ENCODE measurements at regions not wholly inside any gene's neighbourhood (a gene's known extent, or its start where the extent isn't known, plus 50 kb on each side); places are given as distances from the start of the nearest gene placed in this dataset.

DNA sequence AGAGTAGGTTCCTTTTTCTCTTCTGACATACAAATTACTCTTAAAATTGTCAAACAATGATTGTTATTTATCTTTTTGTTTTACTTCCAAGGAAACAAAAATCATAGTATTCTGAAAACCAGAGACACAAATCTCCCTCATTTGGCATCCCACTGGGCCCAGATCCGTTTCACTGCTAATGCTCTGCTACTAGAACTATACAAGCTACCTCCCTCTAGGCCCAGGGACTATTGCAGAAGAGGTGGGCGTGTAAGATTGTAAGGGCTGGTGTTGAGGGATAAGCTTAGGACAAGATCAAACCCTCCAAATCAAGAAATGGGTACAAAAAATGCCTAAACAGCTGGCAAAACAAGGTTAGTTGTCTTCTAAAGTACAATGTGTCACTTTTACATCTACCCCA, 928.9 kb upstream of the CDH10 start:
- TF ChIP-seq, protein P1, sequence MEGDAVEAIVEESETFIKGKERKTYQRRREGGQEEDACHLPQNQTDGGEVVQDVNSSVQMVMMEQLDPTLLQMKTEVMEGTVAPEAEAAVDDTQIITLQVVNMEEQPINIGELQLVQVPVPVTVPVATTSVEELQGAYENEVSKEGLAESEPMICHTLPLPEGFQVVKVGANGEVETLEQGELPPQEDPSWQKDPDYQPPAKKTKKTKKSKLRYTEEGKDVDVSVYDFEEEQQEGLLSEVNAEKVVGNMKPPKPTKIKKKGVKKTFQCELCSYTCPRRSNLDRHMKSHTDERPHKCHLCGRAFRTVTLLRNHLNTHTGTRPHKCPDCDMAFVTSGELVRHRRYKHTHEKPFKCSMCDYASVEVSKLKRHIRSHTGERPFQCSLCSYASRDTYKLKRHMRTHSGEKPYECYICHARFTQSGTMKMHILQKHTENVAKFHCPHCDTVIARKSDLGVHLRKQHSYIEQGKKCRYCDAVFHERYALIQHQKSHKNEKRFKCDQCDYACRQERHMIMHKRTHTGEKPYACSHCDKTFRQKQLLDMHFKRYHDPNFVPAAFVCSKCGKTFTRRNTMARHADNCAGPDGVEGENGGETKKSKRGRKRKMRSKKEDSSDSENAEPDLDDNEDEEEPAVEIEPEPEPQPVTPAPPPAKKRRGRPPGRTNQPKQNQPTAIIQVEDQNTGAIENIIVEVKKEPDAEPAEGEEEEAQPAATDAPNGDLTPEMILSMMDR (IDR thresholded peaks at IDR 0.05; ENCODE audit: borderline replicate concordance), result no peak
- intact Hi-C loops (cut with micrococcal nuclease), result no loop called here

DNA sequence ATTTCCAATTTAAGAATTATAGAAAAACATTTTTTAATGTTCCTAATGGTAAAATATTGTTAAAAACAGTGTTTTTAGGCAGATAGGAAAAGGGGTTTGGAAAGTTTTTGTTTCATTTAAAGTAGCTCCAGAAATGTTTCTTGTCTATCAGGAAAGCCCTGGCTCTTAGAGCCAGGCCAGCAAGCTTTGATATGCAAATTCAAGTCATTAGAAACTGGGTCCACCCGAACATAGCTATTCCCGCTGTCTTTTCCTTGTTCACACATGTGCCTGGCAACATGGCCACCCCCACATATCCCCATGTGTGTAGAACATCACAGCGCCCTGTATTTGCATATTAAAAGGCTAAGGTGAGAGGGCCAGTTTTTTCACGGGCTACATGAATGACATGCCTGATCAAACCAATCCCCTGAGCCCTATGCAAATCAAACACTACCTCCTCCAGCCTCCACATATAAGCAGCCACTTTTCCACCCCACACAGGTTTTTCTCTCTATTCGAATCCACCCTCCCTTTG, 925.3 kb upstream of the CDH10 start:
- Histone ChIP-seq H3K27me3 (ENCODE audit: low read depth) (no peaks in the 10 kb centered on the region), H3K9me3 (replicated peaks) (peaks cover 14% of the 10 kb centered on the region), H3K36me3 (no peaks in the 10 kb centered on the region), H3K27ac (replicated peaks) (no peak overlapping the region), H3K4me1 (no peaks in the 10 kb centered on the region), H3K4me3 (no peak overlapping the region)
- DNase-seq, result no peak
- TF ChIP-seq, protein P1 (IDR thresholded peaks at IDR 0.05; ENCODE audit: borderline replicate concordance), result no peak
- intact Hi-C loops (cut with micrococcal nuclease), result no loop called here

More for the DNA sequence above, 928.9 kb upstream of the CDH10 start:
- DNase-seq, result no peak
- Histone ChIP-seq H3K27me3 (ENCODE audit: low read depth) (no peaks in the 10 kb centered on the region), H3K27ac (replicated peaks) (no peak overlapping the region), H3K4me1 (no peaks in the 10 kb centered on the region), H3K36me3 (no peaks in the 10 kb centered on the region), H3K4me3 (no peak overlapping the region), H3K9me3 (replicated peaks) (peaks cover 9% of the 10 kb centered on the region)

- H3K4me3 ChIP-seq, result no peak overlapping the region
- TF ChIP-seq, protein P1 (IDR thresholded peaks at IDR 0.05; ENCODE audit: borderline replicate concordance), result no peak
- intact Hi-C loops (cut with micrococcal nuclease), result no loop called here
- H3K4me1 ChIP-seq, result no peaks in the 10 kb centered on the region
- H3K9me3 ChIP-seq (replicated peaks), result peaks cover 14% of the 10 kb centered on the region
- no peaks in the 10 kb centered on the region for H3K27me3 ChIP-seq (ENCODE audit: low read depth)
- H3K36me3 ChIP-seq, result no peaks in the 10 kb centered on the region
- DNase-seq, result no peak
- H3K27ac ChIP-seq (replicated peaks), result no peak overlapping the region
Measured at GRCh38 chr5:25568989-25569625, 924.3 kb upstream of the CDH10 start.

DNA sequence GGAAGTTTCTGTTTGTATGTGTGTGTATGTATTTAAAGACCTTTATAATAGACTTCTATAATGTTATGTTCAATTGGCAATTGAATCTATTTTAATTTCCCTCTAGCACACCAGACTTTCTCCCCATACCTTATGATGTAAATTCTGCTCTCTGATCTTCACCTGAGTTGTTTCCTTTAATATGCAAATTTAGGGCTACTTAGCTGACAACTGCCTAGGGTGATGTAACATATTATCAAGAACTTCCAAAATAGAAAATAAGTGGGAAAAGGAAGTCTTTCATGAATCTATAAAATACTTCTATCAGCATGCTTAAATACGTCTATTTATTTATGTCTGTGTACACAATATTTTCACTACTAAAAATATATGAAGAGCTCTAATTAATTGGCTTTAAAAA, 923.5 kb upstream of the CDH10 start:
- intact Hi-C loops (cut with micrococcal nuclease), result no loop called here

DNA sequence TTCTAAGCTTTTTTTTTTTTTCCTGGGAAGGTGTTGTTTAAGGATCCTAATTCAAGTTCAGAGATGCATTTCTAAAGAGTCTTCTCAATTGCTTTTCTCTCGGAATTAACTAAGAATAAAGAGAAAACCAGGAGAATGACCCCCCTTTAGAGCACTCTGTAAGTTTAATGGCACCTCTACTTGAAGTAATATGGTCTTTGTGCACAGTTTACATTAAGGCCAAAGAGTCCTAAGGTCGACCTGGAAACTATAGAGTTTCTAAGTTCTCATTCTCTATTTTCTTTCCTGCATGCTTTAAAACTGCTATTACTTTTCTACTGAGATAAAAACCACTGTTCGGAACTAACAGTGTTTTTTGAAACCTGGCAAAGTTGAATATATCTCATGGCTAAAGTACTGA, 923.1 kb upstream of the CDH10 start:
- H3K9me3 ChIP-seq (replicated peaks), result peaks cover 24% of the 10 kb centered on the region
- H3K4me3 ChIP-seq, result no peak overlapping the region
- no peaks in the 10 kb centered on the region for H3K36me3 ChIP-seq
- intact Hi-C loops (cut with micrococcal nuclease), result no loop called here
- no peak for DNase-seq
- no peaks in the 10 kb centered on the region for H3K27me3 ChIP-seq (ENCODE audit: low read depth)
- TF ChIP-seq, protein P1 (IDR thresholded peaks at IDR 0.05; ENCODE audit: borderline replicate concordance), result no peak
- no peaks in the 10 kb centered on the region for H3K4me1 ChIP-seq
- H3K27ac ChIP-seq (replicated peaks), result no peak overlapping the region

More for the DNA sequence above, 923.5 kb upstream of the CDH10 start:
- Histone ChIP-seq H3K36me3 (no peaks in the 10 kb centered on the region), H3K9me3 (replicated peaks) (peaks cover 20% of the 10 kb centered on the region), H3K4me3 (no peak overlapping the region), H3K27me3 (ENCODE audit: low read depth) (no peaks in the 10 kb centered on the region), H3K27ac (replicated peaks) (no peak overlapping the region), H3K4me1 (no peaks in the 10 kb centered on the region)
- TF ChIP-seq, protein P1 (IDR thresholded peaks at IDR 0.05; ENCODE audit: borderline replicate concordance), result no peak
- DNase-seq, result no peak

Data from left ventricle myocardium inferior (tissue), 1 donor.